Posterior cingulate gyrus (tissue), 11 donors: ENCODE measurements at regions not wholly inside any gene's neighbourhood (a gene's known extent, or its start where the extent isn't known, plus 50 kb on each side); places are given as distances from the start of the nearest gene placed in this dataset.
"Not testable (repeated sequence)": the region's sequence is repeated elsewhere in the genome, so short reads cannot be mapped to it uniquely, and the experiment has no call there.

Experiments
- DNase-seq, 10 donors: peaks; one replicate each; pipeline versions ENCODE4 v3.0.0 to v3.0.0-alpha.2; 2020 to 2021; ENCODE audit warnings: mixed read lengths in 3 of 10
- intact Hi-C: fragments of 100-400 bp; cut with DNase I; formaldehyde crosslinking; loops from one replicate; pipeline ENCODE4 v1.15.1; 2023

- intact Hi-C loops, DNase-seq: not testable (repeated sequence)
Observed at GRCh38 chr3:159316706-159317105, 514.9 kb downstream of the MFSD1 start.

- intact Hi-C loops, result no loop called here
- no peak for DNase-seq
Observed at GRCh38 chr3:159319156-159319555, 517.3 kb downstream of the MFSD1 start.

GRCh38 chr3:159322322-159322939, 520.6 kb downstream of the MFSD1 start:
- peak in 4 of 10 donors; percentile 8 to 83 (median 46) for DNase-seq
- intact Hi-C loops, result no loop called here

GRCh38 chr3:159323848-159324247, 522.0 kb downstream of the MFSD1 start:
- DNase-seq, result no peak
- intact Hi-C loops, result no loop called here

- intact Hi-C loops, result no loop called here
Observed at GRCh38 chr3:159326998-159327397, 525.1 kb downstream of the MFSD1 start.

GRCh38 chr3:159332535-159333099, 530.8 kb downstream of the MFSD1 start:
- intact Hi-C loops, result no loop called here

More at GRCh38 chr3:159326998-159327397, 525.1 kb downstream of the MFSD1 start:
- DNase-seq, result no peak

GRCh38 chr3:159339131-159339530, 537.3 kb downstream of the MFSD1 start:
- no peak for DNase-seq
- intact Hi-C loops, result no loop called here

More at GRCh38 chr3:159332535-159333099, 530.8 kb downstream of the MFSD1 start:
- no peak for DNase-seq

- intact Hi-C loops, result no loop called here
Observed at GRCh38 chr3:159340877-159341500, 539.1 kb downstream of the MFSD1 start.

GRCh38 chr3:159346271-159346903, 544.5 kb downstream of the MFSD1 start:
- intact Hi-C loops, result no loop called here
- DNase-seq, result no peak

More at GRCh38 chr3:159340877-159341500, 539.1 kb downstream of the MFSD1 start:
- no peak for DNase-seq

GRCh38 chr3:159348431-159348830, 546.6 kb downstream of the MFSD1 start:
- intact Hi-C loops, result no loop called here
- DNase-seq, result no peak

- no peak for DNase-seq
- intact Hi-C loops, result no loop called here
Observed at GRCh38 chr3:159356606-159357005, 554.8 kb downstream of the MFSD1 start.

- DNase-seq, result no peak
- intact Hi-C loops, result no loop called here
Observed at GRCh38 chr3:159364511-159364910, 562.7 kb downstream of the MFSD1 start.

- DNase-seq, result no peak
Observed at GRCh38 chr3:159366476-159366875, 564.6 kb downstream of the MFSD1 start.

GRCh38 chr3:159371961-159372360, 570.1 kb downstream of the MFSD1 start:
- intact Hi-C loops, result no loop called here
- no peak for DNase-seq

More at GRCh38 chr3:159366476-159366875, 564.6 kb downstream of the MFSD1 start:
- intact Hi-C loops, result no loop called here

GRCh38 chr3:159378396-159379194, 576.7 kb downstream of the MFSD1 start:
- DNase-seq, result no peak
- intact Hi-C loops, result no loop called here

GRCh38 chr3:159380891-159381290, 579.0 kb downstream of the MFSD1 start:
- intact Hi-C loops, result no loop called here
- DNase-seq, result no peak

- intact Hi-C loops, result no loop called here
Observed at GRCh38 chr3:159390656-159391212, 588.9 kb downstream of the MFSD1 start.

GRCh38 chr3:159397683-159398082, 591.0 kb upstream of the IL12A start:
- intact Hi-C loops, DNase-seq: not testable (repeated sequence)

More at GRCh38 chr3:159390656-159391212, 588.9 kb downstream of the MFSD1 start:
- DNase-seq, result no peak

- DNase-seq, result no peak
Observed at GRCh38 chr3:159401069-159401468, 587.6 kb upstream of the IL12A start.

GRCh38 chr3:159409711-159410110, 578.9 kb upstream of the IL12A start:
- intact Hi-C loops, DNase-seq: not testable (repeated sequence)

More at GRCh38 chr3:159401069-159401468, 587.6 kb upstream of the IL12A start:
- intact Hi-C loops, result no loop called here
